ENCODE measurements at regions not wholly inside any gene's neighbourhood (a gene's known extent, or its start where the extent isn't known, plus 50 kb on each side); places are given as distances from the start of the nearest gene placed in this dataset.

GRCh38 chr7:81031996-81032395, 113.1 kb upstream of the SEMA3C start:
- TF ChIP-seq EZH2 (IDR thresholded peaks at IDR 0.05; ENCODE audit: borderline replicate concordance, low read depth, low read length, severe bottlenecking) (no peak), CTCF (IDR thresholded peaks at IDR 0.05; ENCODE audit: extremely low read depth in 1 of 2, insufficient read depth in 1 of 2, low read depth in 1 of 2, low read length in 2 of 2) (no peak), POLR2A (IDR thresholded peaks at IDR 0.05; ENCODE audit: low read depth, low read length) (no peak), MYC (IDR thresholded peaks at IDR 0.05; ENCODE audit: low read depth, low read length) (no peak), MAX (IDR thresholded peaks at IDR 0.05; ENCODE audit: insufficient read depth, insufficient read length) (no peak), POLR2AphosphoS5 (IDR thresholded peaks at IDR 0.05; ENCODE audit: insufficient read depth, low read depth, low read length) (no peak), JUN (IDR thresholded peaks at IDR 0.05; ENCODE audit: borderline replicate concordance, insufficient read depth, insufficient read length, low read depth) (no peak), FOS (IDR thresholded peaks at IDR 0.05; ENCODE audit: borderline replicate concordance, insufficient read depth, low read length) (no peak)
